GM21526 (cell line): ENCODE measurements at regions not wholly inside any gene's neighbourhood (a gene's known extent, or its start where the extent isn't known, plus 50 kb on each side); places are given as distances from the start of the nearest gene placed in this dataset.
A peak's percentile ranks its signal among the peaks of the same experiment; 100 is the strongest.

Source experiments
- ATAC-seq: cut with Tn5 transposase; IDR thresholded peaks from one replicate; pipeline ENCODE4 v1.9.1; 2021; ENCODE audit warnings: moderate library complexity; ENCODE audit not compliant: unreplicated experiment, low FRiP score

GRCh38 chr1:172883387-172883791 is 167.4 kb downstream of the TNFSF18 start:
- ATAC-seq, result no peak

GRCh38 chr1:172883844-172884243 is 166.9 kb downstream of the TNFSF18 start:
- ATAC-seq, result no peak

DNA sequence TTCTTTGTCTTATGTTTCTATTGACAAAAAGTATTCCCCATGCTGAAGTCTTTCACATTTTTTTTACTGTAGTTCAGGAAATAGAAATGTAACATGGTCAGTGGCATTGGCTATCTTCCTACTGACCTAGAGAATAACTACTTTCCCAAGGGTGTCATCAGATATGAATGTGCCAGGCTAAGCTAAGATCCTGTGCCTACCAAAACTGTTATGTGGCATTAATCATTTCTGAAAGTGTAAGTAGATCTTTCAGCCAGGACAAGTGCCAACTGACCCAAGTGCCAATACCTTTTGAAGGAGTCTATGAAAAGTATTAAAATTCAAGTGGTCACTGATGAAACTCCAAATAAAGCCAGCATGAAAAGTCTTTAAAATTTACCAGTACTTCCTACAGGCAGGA is 165.3 kb downstream of the TNFSF18 start:
- ATAC-seq, result no peak

DNA sequence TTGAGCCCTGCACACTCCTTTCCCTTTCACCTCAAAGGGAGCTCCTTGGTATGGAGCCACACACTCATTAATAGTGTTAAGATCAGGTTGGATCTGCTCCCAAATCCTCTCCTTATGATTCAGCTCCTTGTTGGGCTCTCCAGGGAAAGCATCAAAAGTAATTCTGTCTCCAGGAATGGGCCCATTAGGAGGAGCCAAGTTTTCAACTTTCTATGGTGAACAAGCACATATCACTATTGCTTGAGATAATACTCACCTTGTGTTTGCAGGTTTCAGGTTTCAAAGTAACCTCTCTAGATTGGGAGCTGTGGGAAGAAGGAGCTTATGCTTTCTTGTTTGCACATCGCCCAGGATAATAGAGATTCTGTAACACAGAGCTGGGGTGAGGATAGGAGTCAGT is 164.8 kb downstream of the TNFSF18 start:
- no peak for ATAC-seq

GRCh38 chr1:172887162-172887561 is 163.6 kb downstream of the TNFSF18 start:
- no peak for ATAC-seq

DNA sequence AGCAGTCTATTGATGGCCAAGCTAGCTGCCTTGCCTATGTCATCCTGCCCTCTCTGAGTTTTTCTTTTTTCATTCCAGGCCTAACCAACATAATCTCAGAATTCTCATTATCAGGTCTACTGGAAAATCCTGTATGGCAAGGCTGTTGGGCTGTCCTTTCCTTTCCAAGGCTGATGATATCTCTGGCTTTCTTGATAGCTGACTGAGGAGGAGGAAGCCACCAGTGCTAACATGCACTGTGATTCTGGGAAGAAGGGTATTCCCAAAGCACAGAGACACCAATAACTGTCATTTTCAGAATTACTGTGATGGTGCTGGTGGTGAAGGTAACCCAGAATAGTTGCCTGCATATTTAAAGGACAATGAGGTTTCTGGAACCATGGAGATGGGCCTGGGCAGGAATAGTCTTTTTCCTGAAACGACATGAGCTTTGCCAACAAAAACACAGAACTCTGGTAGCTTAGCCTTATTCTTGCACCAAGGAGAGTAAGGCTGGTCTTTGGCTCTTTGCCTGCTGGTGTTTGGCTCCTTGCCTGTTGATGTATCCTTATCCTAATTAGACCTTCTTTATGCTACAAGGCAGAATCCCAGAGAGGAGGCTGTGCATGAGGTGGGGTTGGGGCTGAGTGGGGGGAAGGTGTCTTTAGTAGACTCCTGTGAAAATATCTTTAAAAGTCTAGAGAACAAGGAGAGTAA is 157.4 kb downstream of the TNFSF18 start:
- ATAC-seq, result no peak

DNA sequence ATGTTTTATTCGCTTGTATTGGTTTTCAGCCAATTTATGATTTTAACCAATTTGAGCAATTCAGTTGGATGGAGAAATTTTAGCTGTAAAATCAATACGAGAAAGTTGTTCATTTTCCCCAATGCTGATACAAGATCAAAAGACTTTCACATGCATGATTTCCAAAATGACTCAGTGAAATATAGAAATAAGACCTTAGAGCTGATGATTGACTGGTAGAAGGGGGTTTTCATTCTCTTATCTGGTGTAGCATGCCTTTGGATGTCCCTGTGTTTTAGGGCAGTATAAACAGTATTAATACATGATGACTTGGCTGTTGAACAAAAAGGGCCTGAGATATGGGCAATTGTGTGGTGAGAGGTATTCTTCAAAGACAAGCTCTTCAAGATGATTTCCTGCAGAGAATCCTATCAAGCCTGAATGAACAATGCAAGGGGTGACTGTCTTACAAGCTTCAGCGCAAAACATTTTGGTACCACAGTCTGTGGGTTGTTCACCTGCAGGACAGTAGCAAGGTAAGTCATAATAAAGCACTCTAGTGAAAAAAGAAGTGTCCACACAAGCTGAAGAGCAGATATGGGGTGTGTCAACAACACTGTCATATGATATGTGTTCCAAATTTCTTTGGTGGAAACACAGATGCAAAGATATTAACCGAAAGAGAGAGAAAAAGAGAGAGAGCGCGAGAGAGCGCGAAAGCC is 156.2 kb downstream of the TNFSF18 start:
- peak; percentile 14 for ATAC-seq

GRCh38 chr1:172895050-172895460 is 155.7 kb downstream of the TNFSF18 start:
- peak; percentile 75 for ATAC-seq

GRCh38 chr1:172895761-172896160 is 155.0 kb downstream of the TNFSF18 start:
- ATAC-seq, result no peak

DNA sequence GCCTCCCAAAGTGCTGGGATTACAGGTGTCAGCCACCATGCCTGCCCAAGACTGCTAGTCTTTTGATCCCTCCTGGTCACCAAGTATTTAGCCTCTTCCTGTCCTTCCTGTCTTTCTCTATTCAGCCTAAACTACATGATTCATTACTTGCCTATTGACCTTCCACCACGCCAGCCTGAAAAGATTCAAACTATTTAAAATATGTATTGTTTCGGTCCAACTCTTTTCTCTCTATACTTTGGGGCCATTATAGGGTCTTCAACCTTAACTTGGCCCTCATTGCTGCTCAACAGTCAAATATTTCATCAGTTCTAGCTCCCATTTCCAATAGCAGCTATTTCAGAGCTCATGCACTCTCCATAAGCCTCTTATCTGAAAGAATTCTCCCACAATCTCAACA is 153.0 kb downstream of the TNFSF18 start:
- no peak for ATAC-seq

DNA sequence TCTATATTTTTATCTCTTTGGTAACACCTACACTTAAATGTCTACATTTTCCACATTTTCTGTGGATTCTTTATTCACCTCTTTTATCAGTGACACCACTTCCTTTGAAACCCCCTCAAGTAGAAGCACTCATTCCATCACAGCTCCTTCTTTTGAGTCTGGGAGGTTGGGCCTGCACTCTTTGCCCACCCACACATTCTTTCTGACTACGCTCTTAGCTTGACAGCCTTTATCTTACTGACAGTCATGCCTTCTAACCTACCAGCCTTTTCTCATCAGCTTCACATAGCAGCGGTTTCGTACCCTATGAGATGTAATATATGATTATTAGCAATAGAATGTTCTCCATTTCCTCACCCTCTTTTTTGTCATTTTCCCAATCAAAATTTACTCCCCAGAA is 151.9 kb downstream of the TNFSF18 start:
- no peak for ATAC-seq

- ATAC-seq, result no peak
These were observed 150.3 kb downstream of the TNFSF18 start for GRCh38 chr1:172900376-172900997.

- no peak for ATAC-seq
These were observed 148.5 kb downstream of the TNFSF18 start for GRCh38 chr1:172902200-172902599.

GRCh38 chr1:172902861-172903381 is 147.8 kb downstream of the TNFSF18 start:
- no peak for ATAC-seq

- ATAC-seq, result no peak
These were observed 147.0 kb downstream of the TNFSF18 start for GRCh38 chr1:172903581-172904220.

DNA sequence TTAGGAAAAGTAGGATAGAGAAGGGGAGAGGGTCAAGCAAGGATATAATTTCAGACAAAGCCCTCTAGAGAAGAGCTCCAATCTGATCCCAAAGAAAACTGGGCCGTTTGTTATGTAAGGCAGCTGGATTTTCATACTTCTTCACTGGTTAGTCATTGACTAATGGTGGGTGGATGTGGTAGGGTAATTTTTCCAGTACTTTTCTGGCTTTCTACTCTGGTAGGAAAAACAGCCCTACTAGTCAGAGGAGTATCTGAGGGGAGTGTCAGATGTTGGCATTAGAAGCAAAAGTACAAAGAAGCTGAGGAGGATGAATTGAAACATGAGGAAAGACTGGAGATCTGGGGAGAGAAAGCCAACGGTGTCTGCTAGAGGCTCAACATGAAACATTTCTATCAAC is 145.3 kb downstream of the TNFSF18 start:
- no peak for ATAC-seq

DNA sequence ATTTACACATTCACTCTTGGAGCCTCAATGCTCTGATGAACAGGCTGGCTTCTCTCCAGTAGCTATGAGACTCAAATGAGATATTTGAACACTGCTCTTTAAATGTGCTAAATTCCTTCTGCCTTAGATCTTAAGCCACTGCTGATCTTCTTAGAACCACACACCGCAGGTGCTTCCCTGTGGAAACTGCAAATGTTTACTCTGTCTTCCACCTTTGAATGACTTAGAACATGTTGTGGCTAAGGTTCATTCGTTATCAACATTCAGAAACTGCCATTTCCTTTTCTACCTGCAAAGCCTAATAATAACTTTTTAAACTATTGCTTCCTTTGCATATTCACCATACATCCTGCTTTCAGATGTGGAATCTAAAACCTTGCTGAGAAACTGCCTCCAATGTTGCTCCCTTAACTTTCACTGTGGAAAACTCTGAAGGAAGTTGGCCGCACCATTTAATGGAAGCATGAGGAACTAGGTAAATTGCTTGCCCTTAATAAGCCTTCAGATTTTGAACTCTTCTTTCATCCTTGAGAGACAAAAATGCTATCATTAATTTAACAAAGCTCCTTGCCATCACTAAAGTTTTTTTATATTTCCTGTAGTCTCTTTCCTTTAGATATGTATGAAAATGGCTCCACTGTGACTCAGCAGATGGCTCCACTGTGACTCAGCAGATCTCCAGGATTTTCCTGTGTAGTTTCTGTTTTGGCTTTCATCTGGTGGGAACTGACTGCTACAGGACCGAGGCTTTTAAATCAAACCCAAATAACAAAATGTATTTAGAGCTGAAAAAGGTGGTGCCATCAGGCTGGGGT is 143.8 kb downstream of the TNFSF18 start:
- no peak for ATAC-seq

DNA sequence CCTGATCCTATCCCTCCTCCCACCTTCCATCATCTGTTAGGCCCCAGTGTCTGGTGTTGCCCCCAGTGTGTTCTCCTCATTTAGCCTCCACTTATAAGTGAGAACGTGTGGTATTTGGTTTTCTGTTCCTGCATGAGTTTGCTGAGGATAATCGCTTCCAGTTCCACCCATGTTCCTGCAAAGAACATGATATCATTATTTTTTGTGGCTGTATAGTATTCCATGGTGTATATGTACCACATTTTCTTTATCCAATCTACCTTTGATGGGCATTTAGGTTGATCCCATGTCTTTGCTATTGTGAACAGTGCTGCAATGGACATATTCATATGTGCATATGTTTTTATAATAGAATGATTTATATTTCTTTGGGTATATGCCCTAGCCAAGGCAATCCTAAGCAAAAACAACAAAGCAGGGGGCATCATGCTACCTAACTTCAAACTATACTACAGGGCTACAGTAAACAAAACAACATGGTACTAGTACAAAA is 142.9 kb downstream of the TNFSF18 start:
- ATAC-seq, result no peak

DNA sequence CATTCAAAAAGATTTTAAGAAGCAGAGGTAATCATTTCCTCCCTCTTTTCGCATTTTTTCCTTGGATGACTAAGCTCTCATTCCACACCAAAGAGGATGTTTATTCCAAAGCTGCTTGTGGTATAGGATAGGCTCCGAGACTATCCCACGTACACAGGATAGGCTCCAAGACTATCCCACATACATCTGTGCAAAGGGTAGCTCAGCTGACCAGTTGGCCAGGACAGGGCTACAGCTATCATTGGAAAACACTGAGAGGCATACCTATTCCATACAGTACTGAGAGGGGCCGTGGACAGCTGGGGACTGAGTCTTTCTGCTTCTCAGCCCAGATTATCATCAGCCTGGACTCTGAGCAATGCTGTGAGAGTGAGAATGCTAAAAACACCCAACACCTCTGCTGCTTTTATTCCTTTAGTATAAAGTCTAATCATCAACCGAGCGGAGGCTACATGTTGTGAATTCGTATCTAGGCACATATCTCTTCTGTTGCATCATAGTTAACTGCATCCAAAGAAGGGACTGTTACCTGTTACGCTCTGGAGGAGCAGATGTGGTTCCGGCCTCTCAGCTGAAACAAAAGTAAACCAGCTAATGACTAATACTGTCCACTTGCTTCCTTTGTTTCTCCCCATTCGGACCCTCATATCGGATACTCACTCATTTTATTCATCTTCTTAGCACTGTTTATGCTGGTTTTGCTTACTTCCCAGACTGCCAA is 141.0 kb downstream of the TNFSF18 start:
- ATAC-seq, result no peak
